Activated CD4-positive, alpha-beta T cell treated with anti-CD3 and anti-CD28 coated beads, Interleukin-2, amount 10 ng/mL, durations not matched to agents 24 days and 14 days (primary cell): ENCODE measurements at regions not wholly inside any gene's neighbourhood (a gene's known extent, or its start where the extent isn't known, plus 50 kb on each side); places are given as distances from the start of the nearest gene placed in this dataset.

ENCODE experiments used
- DNase-seq: peaks from one replicate; pipeline ENCODE4 v3.0.0; 2022
- H3K27ac Mint-ChIP-seq: one replicate; pipeline ENCODE4 v1.8.0; 2022; ENCODE audit warnings: mild to moderate bottlenecking, mixed read lengths
- H3K27me3 Mint-ChIP-seq: one replicate; pipeline ENCODE4 v1.8.0; 2022; ENCODE audit warnings: mixed read lengths
- H3K36me3 Mint-ChIP-seq: one replicate; pipeline ENCODE4 v1.8.0; 2022; ENCODE audit warnings: low read depth, mild to moderate bottlenecking, mixed read lengths
- H3K4me1 Mint-ChIP-seq: one replicate; pipeline ENCODE4 v1.8.0; 2021; ENCODE audit warnings: mixed read lengths
- H3K4me3 Mint-ChIP-seq: one replicate; pipeline ENCODE4 v1.8.0; 2022; ENCODE audit warnings: mild to moderate bottlenecking, moderate library complexity, mixed read lengths
- H3K9me3 Mint-ChIP-seq: one replicate; pipeline ENCODE4 v1.8.0; 2021; ENCODE audit warnings: mixed read lengths
- intact Hi-C: fragments of 100-400 bp; cut with micrococcal nuclease; formaldehyde crosslinking; loops from one replicate; pipeline ENCODE4 v1.15.1; 2023

GRCh38 chr13:59343132-59343531, 820.6 kb downstream of the DIAPH3 start:
- H3K27me3 Mint-ChIP-seq = no peaks in the 10 kb centered on the region
- no peaks in the 10 kb centered on the region for H3K36me3 Mint-ChIP-seq
- H3K27ac Mint-ChIP-seq = no peak overlapping the region
- DNase-seq = no peak
- H3K4me3 Mint-ChIP-seq = no peak overlapping the region
- no peaks in the 10 kb centered on the region for H3K9me3 Mint-ChIP-seq
- intact Hi-C loops = no loop called here
- H3K4me1 Mint-ChIP-seq = no peaks in the 10 kb centered on the region

DNA sequence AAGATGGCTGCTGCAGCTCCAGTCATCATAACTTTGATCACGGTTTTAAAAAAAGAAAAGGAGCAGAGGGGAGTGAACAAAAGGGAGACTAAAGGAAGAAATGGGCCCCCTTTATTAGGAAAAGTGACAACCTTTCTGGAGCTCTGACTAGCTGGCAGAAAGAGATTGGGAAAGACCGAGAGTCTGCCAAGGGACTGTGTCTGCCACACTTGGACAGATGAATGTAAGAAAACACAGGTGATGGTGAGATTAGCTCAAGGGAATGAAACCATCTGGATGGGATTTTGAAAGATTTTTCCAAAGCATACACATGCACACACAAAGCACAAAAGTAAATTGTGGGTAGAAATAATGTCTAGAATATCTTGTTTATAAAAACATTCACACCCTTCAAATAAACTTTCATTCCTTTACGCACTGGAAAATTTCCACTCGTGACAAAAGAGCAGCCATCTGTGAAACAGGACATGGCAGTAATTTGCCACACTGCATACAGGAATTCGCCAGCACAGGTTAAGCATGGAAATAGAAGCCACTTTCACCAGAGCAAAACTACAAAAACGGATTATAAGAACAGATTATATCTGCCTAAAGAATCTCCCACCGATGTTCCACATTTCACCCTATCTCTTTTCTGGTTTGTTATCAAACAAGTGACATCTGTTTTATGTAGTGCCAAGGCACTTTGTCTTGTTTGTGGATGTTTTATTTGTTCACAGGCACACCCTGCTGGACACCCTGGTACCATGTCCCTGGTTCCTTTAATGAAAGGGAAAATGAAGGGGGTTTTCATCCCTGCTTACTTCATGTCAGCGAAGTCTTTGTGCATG, 819.5 kb downstream of the DIAPH3 start:
- intact Hi-C loops = no loop called here
- no peak for DNase-seq
- Mint-ChIP-seq H3K27me3 (no peaks in the 10 kb centered on the region), H3K9me3 (no peaks in the 10 kb centered on the region), H3K27ac (no peak overlapping the region), H3K36me3 (no peaks in the 10 kb centered on the region), H3K4me3 (no peak overlapping the region), H3K4me1 (no peaks in the 10 kb centered on the region)

DNA sequence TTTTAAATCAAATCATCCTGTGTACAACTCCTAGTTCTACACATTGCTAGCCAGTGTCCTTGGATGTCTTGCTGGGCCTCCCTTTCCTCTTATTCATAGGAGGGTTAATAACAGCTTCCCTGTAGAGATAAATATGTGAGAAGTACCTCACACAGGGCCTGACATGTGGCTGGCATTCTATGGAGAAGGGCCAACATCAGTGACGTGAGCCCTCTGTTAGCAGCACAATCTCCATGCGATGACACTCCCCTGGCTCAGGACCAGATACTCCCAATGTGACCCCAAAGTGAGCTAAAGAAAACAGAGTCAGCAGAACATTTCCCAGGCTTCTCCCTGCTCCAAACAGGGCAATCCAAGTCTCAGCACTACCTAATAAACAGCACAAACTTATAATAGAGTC, 818.4 kb downstream of the DIAPH3 start:
- H3K27ac Mint-ChIP-seq = no peak overlapping the region
- intact Hi-C loops = no loop called here
- H3K36me3 Mint-ChIP-seq = no peaks in the 10 kb centered on the region
- H3K9me3 Mint-ChIP-seq = no peaks in the 10 kb centered on the region
- no peaks in the 10 kb centered on the region for H3K27me3 Mint-ChIP-seq
- H3K4me3 Mint-ChIP-seq = no peak overlapping the region
- H3K4me1 Mint-ChIP-seq = no peaks in the 10 kb centered on the region
- no peak for DNase-seq

GRCh38 chr13:59346999-59347723, 816.6 kb downstream of the DIAPH3 start:
- no peak overlapping the region for H3K27ac Mint-ChIP-seq
- H3K27me3 Mint-ChIP-seq = no peaks in the 10 kb centered on the region
- no peaks in the 10 kb centered on the region for H3K36me3 Mint-ChIP-seq
- H3K4me3 Mint-ChIP-seq = no peak overlapping the region
- no peaks in the 10 kb centered on the region for H3K9me3 Mint-ChIP-seq
- DNase-seq = no peak
- intact Hi-C loops = no loop called here
- H3K4me1 Mint-ChIP-seq = no peaks in the 10 kb centered on the region

GRCh38 chr13:59348617-59349016, 815.1 kb downstream of the DIAPH3 start:
- no peak overlapping the region for H3K27ac Mint-ChIP-seq
- no peaks in the 10 kb centered on the region for H3K9me3 Mint-ChIP-seq
- no peaks in the 10 kb centered on the region for H3K27me3 Mint-ChIP-seq
- intact Hi-C loops = no loop called here
- H3K4me3 Mint-ChIP-seq = no peak overlapping the region
- no peak for DNase-seq
- H3K4me1 Mint-ChIP-seq = no peaks in the 10 kb centered on the region
- H3K36me3 Mint-ChIP-seq = no peaks in the 10 kb centered on the region

DNA sequence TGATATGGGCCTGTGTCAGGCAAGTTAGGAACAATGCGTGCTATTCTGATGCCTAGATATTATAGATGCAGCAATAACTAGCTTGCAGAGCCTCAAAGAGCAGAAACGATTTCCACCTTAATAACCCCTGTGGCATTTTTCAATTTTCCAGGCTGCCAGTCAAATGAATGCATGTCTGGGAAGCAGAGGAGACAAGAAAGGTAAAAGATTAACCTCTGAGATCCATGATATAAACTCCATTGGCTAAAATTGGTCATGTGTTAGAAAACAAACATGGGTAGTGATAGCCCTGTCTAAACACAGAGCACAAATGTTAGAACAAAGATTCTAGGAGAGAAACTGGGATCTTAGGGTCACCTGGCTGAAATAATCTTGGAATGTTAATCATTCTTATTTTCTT, 811.1 kb downstream of the DIAPH3 start:
- no peaks in the 10 kb centered on the region for H3K27me3 Mint-ChIP-seq
- H3K36me3 Mint-ChIP-seq = no peaks in the 10 kb centered on the region
- H3K4me3 Mint-ChIP-seq = no peak overlapping the region
- H3K9me3 Mint-ChIP-seq = no peaks in the 10 kb centered on the region
- H3K4me1 Mint-ChIP-seq = no peaks in the 10 kb centered on the region
- no peak for DNase-seq
- intact Hi-C loops = no loop called here
- H3K27ac Mint-ChIP-seq = no peak overlapping the region

GRCh38 chr13:59354665-59355369, 808.9 kb downstream of the DIAPH3 start:
- H3K36me3 Mint-ChIP-seq = no peaks in the 10 kb centered on the region

DNA sequence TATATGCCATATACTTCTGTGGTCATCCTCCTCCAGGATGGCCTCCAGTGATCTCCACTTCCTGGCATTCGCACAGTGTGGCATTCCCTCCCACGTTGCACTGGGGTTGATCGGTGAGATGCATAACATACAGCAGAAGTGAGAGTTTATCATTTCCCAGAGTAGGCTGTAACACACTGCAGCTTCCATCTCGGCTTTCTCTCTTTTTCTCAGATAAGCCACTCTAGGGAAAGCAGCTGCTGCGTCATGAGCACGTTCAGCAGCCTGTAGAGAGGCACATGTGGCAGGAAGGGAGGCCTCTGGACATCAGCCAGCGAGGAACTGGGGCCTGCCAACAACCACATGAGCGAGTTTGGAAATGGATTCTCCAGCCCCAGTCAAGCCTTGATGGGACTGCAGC, 807.1 kb downstream of the DIAPH3 start:
- Mint-ChIP-seq H3K27me3 (no peaks in the 10 kb centered on the region), H3K4me3 (no peak overlapping the region), H3K4me1 (no peaks in the 10 kb centered on the region), H3K36me3 (no peaks in the 10 kb centered on the region), H3K27ac (no peak overlapping the region), H3K9me3 (no peaks in the 10 kb centered on the region)
- intact Hi-C loops = no loop called here
- DNase-seq = no peak

More at GRCh38 chr13:59354665-59355369, 808.9 kb downstream of the DIAPH3 start:
- no peaks in the 10 kb centered on the region for H3K9me3 Mint-ChIP-seq
- no peak overlapping the region for H3K27ac Mint-ChIP-seq
- intact Hi-C loops = no loop called here
- H3K4me3 Mint-ChIP-seq = no peak overlapping the region
- DNase-seq = no peak
- no peaks in the 10 kb centered on the region for H3K4me1 Mint-ChIP-seq
- H3K27me3 Mint-ChIP-seq = no peaks in the 10 kb centered on the region

DNA sequence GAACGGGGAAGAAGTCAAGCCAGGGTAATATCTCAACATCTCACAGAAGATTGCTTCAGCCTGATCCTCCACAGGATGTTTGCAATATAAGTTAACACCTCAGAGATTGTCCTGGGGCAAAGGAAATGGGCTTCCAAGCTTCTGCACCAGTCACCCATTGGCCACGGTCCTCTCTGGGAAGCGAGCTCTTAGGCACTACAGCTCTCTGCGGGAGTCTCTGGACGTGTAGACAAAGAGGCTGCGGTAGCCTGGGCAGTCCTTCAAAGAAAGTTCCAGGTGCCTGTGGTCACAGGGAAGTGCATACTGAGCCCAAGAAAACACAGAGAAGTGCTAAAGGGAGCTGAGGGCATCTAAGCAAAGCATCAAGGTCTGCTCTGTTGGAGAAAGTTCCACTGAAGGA, 805.7 kb downstream of the DIAPH3 start:
- Mint-ChIP-seq H3K4me3 (no peak overlapping the region), H3K27ac (no peak overlapping the region), H3K9me3 (no peaks in the 10 kb centered on the region), H3K27me3 (no peaks in the 10 kb centered on the region), H3K4me1 (no peaks in the 10 kb centered on the region), H3K36me3 (no peaks in the 10 kb centered on the region)
- no peak for DNase-seq
- intact Hi-C loops = no loop called here

- no peaks in the 10 kb centered on the region for H3K4me1 Mint-ChIP-seq
Measured at GRCh38 chr13:59360108-59360507, 803.6 kb downstream of the DIAPH3 start.

DNA sequence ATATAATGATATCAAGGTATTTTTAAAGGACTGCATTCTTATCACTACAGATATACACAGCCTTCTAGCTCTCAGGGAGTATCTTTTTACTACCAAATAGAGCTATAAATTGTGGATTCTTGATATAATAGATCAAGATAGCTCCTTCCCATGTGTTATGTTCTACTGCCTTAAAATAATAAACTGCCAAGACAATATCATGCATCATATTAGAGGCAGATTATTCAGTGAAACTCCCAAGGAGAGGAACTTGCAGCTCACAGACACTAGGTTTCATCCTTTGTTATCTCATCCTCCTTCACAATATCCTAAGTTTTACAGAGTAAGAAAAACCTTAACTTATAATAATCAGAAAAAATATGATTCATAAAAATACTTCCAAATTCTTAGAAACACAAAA, 802.8 kb downstream of the DIAPH3 start:
- H3K4me3 Mint-ChIP-seq = no peak overlapping the region
- DNase-seq = no peak
- H3K9me3 Mint-ChIP-seq = no peaks in the 10 kb centered on the region
- H3K27me3 Mint-ChIP-seq = no peaks in the 10 kb centered on the region
- intact Hi-C loops = no loop called here
- H3K27ac Mint-ChIP-seq = no peak overlapping the region
- H3K4me1 Mint-ChIP-seq = no peaks in the 10 kb centered on the region
- no peaks in the 10 kb centered on the region for H3K36me3 Mint-ChIP-seq

More at GRCh38 chr13:59360108-59360507, 803.6 kb downstream of the DIAPH3 start:
- H3K27me3 Mint-ChIP-seq = no peaks in the 10 kb centered on the region
- DNase-seq = no peak
- no peaks in the 10 kb centered on the region for H3K9me3 Mint-ChIP-seq
- no peaks in the 10 kb centered on the region for H3K36me3 Mint-ChIP-seq
- H3K4me3 Mint-ChIP-seq = no peak overlapping the region
- intact Hi-C loops = no loop called here
- H3K27ac Mint-ChIP-seq = no peak overlapping the region

- Mint-ChIP-seq H3K36me3 (no peaks in the 10 kb centered on the region), H3K4me3 (no peak overlapping the region), H3K27ac (no peak overlapping the region), H3K9me3 (no peaks in the 10 kb centered on the region), H3K4me1 (no peaks in the 10 kb centered on the region), H3K27me3 (no peaks in the 10 kb centered on the region)
- no peak for DNase-seq
- intact Hi-C loops = no loop called here
Measured at GRCh38 chr13:59363313-59363712, 800.4 kb downstream of the DIAPH3 start.

DNA sequence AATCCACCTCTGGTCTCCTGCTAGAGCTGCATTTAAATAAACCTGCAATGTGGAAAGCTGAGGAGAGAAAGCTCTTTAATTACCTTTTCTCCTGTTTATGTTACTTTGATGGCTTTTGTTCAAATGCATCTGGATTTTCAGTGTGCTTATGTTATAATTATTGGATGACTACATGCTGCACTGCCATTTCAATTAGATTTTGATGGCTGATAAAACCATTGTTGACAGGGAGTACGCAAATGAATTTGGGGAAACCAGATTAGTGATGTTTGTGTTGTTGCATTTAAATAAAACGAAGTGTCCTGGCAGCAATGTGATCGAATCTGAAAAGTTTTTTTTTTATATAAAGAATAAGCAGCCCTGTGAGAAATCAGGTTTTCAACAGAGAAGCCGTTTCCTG, 799.8 kb downstream of the DIAPH3 start:
- DNase-seq = no peak
- intact Hi-C loops = no loop called here
- Mint-ChIP-seq H3K27me3 (no peaks in the 10 kb centered on the region), H3K4me1 (no peaks in the 10 kb centered on the region), H3K4me3 (no peak overlapping the region), H3K9me3 (no peaks in the 10 kb centered on the region), H3K36me3 (no peaks in the 10 kb centered on the region), H3K27ac (no peak overlapping the region)

- no peaks in the 10 kb centered on the region for H3K9me3 Mint-ChIP-seq
- H3K27ac Mint-ChIP-seq = no peak overlapping the region
- no peaks in the 10 kb centered on the region for H3K4me1 Mint-ChIP-seq
- no peak overlapping the region for H3K4me3 Mint-ChIP-seq
- H3K27me3 Mint-ChIP-seq = no peaks in the 10 kb centered on the region
- no peaks in the 10 kb centered on the region for H3K36me3 Mint-ChIP-seq
- DNase-seq = no peak
- intact Hi-C loops = no loop called here
Measured at GRCh38 chr13:59364641-59365085, 799.1 kb downstream of the DIAPH3 start.
